HUES6 (cell line): ENCODE measurements at regions not wholly inside any gene's neighbourhood (a gene's known extent, or its start where the extent isn't known, plus 50 kb on each side); places are given as distances from the start of the nearest gene placed in this dataset.
"Not testable (repeated sequence)": the region's sequence is repeated elsewhere in the genome, so short reads cannot be mapped to it uniquely, and the experiment has no call there.

Experiments
- H3K27ac ChIP-seq: 2 replicates; pipeline ENCODE4 v1.7.0; 2013; ENCODE audit warnings: low read depth, mild to moderate bottlenecking, low read length, inconsistent platforms
- H3K27me3 ChIP-seq: 2 replicates; pipeline ENCODE4 v1.6.1; 2013; ENCODE audit warnings: low read length; ENCODE audit not compliant: control insufficient read depth, insufficient read depth
- H3K36me3 ChIP-seq: 2 replicates; pipeline ENCODE4 v1.6.1; 2013; ENCODE audit warnings: low read length; ENCODE audit not compliant: control insufficient read depth, insufficient read depth
- H3K4me1 ChIP-seq: 2 replicates; pipeline ENCODE4 v1.6.1; 2013; ENCODE audit warnings: low read length; ENCODE audit not compliant: control insufficient read depth, insufficient read depth
- H3K4me3 ChIP-seq: 2 replicates; pipeline ENCODE4 v1.5.1; 2013; ENCODE audit warnings: low read depth, low read length
- H3K9ac ChIP-seq: one replicate; pipeline ENCODE4 v1.6.1; 2013; ENCODE audit warnings: mild to moderate bottlenecking, low read length
- H3K9me3 ChIP-seq: 2 replicates; pipeline ENCODE4 v1.6.1; 2013; ENCODE audit warnings: low read depth, low read length; ENCODE audit not compliant: control insufficient read depth, insufficient read depth

- H3K9me3 ChIP-seq, H3K27me3 ChIP-seq, H3K4me1 ChIP-seq, H3K27ac ChIP-seq, H3K36me3 ChIP-seq, H3K9ac ChIP-seq, H3K4me3 ChIP-seq: not testable (repeated sequence)
Measured at GRCh38 chr4:118561559-118561958, 123.6 kb upstream of the METTL14 start.

- H3K4me3 ChIP-seq, H3K9me3 ChIP-seq, H3K4me1 ChIP-seq, H3K9ac ChIP-seq, H3K27ac ChIP-seq, H3K27me3 ChIP-seq, H3K36me3 ChIP-seq: not testable (repeated sequence)
Measured at GRCh38 chr4:118566003-118566513, 119.1 kb upstream of the METTL14 start.

GRCh38 chr4:118572991-118573390 lies 112.2 kb upstream of the METTL14 start:
- H3K36me3 ChIP-seq, H3K4me3 ChIP-seq, H3K9me3 ChIP-seq, H3K9ac ChIP-seq, H3K27ac ChIP-seq, H3K4me1 ChIP-seq, H3K27me3 ChIP-seq: not testable (repeated sequence)

- not testable (repeated sequence) for H3K9me3 ChIP-seq, H3K9ac ChIP-seq, H3K27me3 ChIP-seq, H3K4me1 ChIP-seq, H3K27ac ChIP-seq, H3K36me3 ChIP-seq, H3K4me3 ChIP-seq
Measured at GRCh38 chr4:118574251-118574913, 110.8 kb upstream of the METTL14 start.

- H3K36me3 ChIP-seq, H3K27me3 ChIP-seq, H3K27ac ChIP-seq, H3K9me3 ChIP-seq, H3K9ac ChIP-seq, H3K4me1 ChIP-seq, H3K4me3 ChIP-seq: not testable (repeated sequence)
Measured at GRCh38 chr4:118575057-118575456, 110.1 kb upstream of the METTL14 start.

GRCh38 chr4:118575726-118576125 lies 109.5 kb upstream of the METTL14 start:
- H3K27ac ChIP-seq, H3K9ac ChIP-seq, H3K27me3 ChIP-seq, H3K36me3 ChIP-seq, H3K4me3 ChIP-seq, H3K9me3 ChIP-seq, H3K4me1 ChIP-seq: not testable (repeated sequence)

- not testable (repeated sequence) for H3K27ac ChIP-seq, H3K4me3 ChIP-seq, H3K9me3 ChIP-seq, H3K9ac ChIP-seq, H3K36me3 ChIP-seq, H3K27me3 ChIP-seq, H3K4me1 ChIP-seq
Measured at GRCh38 chr4:118576709-118577219, 108.4 kb upstream of the METTL14 start.

- H3K27ac ChIP-seq: no peak overlapping the region
- no peak overlapping the region for H3K9ac ChIP-seq
- peaks cover 26% of the 10 kb centered on the region for H3K4me1 ChIP-seq
- no peaks in the 10 kb centered on the region for H3K36me3 ChIP-seq
- no peaks in the 10 kb centered on the region for H3K27me3 ChIP-seq
- no peak overlapping the region for H3K4me3 ChIP-seq
- no peaks in the 10 kb centered on the region for H3K9me3 ChIP-seq
Measured at GRCh38 chr4:118585015-118585414, 100.2 kb upstream of the METTL14 start.

GRCh38 chr4:118586357-118586790 lies 98.8 kb upstream of the METTL14 start:
- H3K9me3 ChIP-seq: no peaks in the 10 kb centered on the region
- H3K4me3 ChIP-seq: no peak overlapping the region
- peaks cover 26% of the 10 kb centered on the region for H3K4me1 ChIP-seq
- no peak overlapping the region for H3K9ac ChIP-seq
- no peaks in the 10 kb centered on the region for H3K36me3 ChIP-seq
- H3K27me3 ChIP-seq: no peaks in the 10 kb centered on the region
- H3K27ac ChIP-seq: no peak overlapping the region

- Histone ChIP-seq H3K27ac (no peak overlapping the region), H3K9me3 (no peaks in the 10 kb centered on the region), H3K4me1 (peaks cover 26% of the 10 kb centered on the region), H3K36me3 (no peaks in the 10 kb centered on the region), H3K9ac (no peak overlapping the region), H3K27me3 (no peaks in the 10 kb centered on the region), H3K4me3 (no peak overlapping the region)
Measured at GRCh38 chr4:118587116-118587831, 97.9 kb upstream of the METTL14 start.

- no peak overlapping the region for H3K4me3 ChIP-seq
- H3K9me3 ChIP-seq: no peaks in the 10 kb centered on the region
- no peak overlapping the region for H3K9ac ChIP-seq
- no peak overlapping the region for H3K27ac ChIP-seq
- no peaks in the 10 kb centered on the region for H3K36me3 ChIP-seq
- H3K4me1 ChIP-seq: peaks cover 26% of the 10 kb centered on the region
- no peaks in the 10 kb centered on the region for H3K27me3 ChIP-seq
Measured at GRCh38 chr4:118587946-118588345, 97.2 kb upstream of the METTL14 start.
